C4-2B (cell line): ENCODE measurements at regions not wholly inside any gene's neighbourhood (a gene's known extent, or its start where the extent isn't known, plus 50 kb on each side); places are given as distances from the start of the nearest gene placed in this dataset.

Source experiments
- CTCF ChIP-seq: fragments of 450-650 bp; conservative IDR thresholded peaks from 2 replicates; pipeline ENCODE4 v1.5.1; 2017; ENCODE audit warnings: mild to moderate bottlenecking
- ZFX ChIP-seq: fragments of 450-650 bp; IDR thresholded peaks from 2 replicates; pipeline ENCODE4 v1.6.1; 2017

- TF ChIP-seq CTCF (no peak), ZFX (no peak)
These were observed 434.8 kb downstream of the SETD4 start for GRCh38 chr21:35625576-35625975.
